Osteocyte (in vitro differentiated cells): ENCODE measurements at regions not wholly inside any gene's neighbourhood (a gene's known extent, or its start where the extent isn't known, plus 50 kb on each side); places are given as distances from the start of the nearest gene placed in this dataset.

ENCODE experiments used
- DNase-seq: peaks from one replicate; pipeline ENCODE4 v3.0.0; 2021; ENCODE audit warnings: mixed read lengths; ENCODE audit not compliant: unreplicated experiment; ENCODE audit errors: extremely low spot score
- H3K27ac Mint-ChIP-seq: one replicate; pipeline ENCODE4 v1.8.0; 2021; ENCODE audit warnings: mild to moderate bottlenecking, mixed read lengths; ENCODE audit not compliant: unreplicated experiment
- H3K27me3 Mint-ChIP-seq: one replicate; pipeline ENCODE4 v1.8.0; 2021; ENCODE audit warnings: mixed read lengths; ENCODE audit not compliant: unreplicated experiment
- H3K36me3 Mint-ChIP-seq: one replicate; pipeline ENCODE4 v1.8.0; 2021; ENCODE audit warnings: mixed read lengths; ENCODE audit not compliant: unreplicated experiment
- H3K4me1 Mint-ChIP-seq: one replicate; pipeline ENCODE4 v1.8.0; 2021; ENCODE audit warnings: mixed read lengths; ENCODE audit not compliant: unreplicated experiment
- H3K4me3 Mint-ChIP-seq: one replicate; pipeline ENCODE4 v1.8.0; 2021; ENCODE audit warnings: mild to moderate bottlenecking, moderate library complexity, mixed read lengths; ENCODE audit not compliant: unreplicated experiment
- H3K9me3 Mint-ChIP-seq: one replicate; pipeline ENCODE4 v1.8.0; 2021; ENCODE audit warnings: mixed read lengths; ENCODE audit not compliant: unreplicated experiment
- CTCF ChIP-seq: fragments of 200-600 bp; sonication (generic); IDR thresholded peaks from 2 replicates; pipeline ENCODE4 v1.5.0; 2021; ENCODE audit warnings: antibody characterized with exemption, mild to moderate bottlenecking, moderate library complexity

GRCh38 chr1:194184425-194184824, 998.0 kb upstream of the B3GALT2 start:
- Mint-ChIP-seq H3K27me3 (no peaks in the 10 kb centered on the region), H3K4me1 (peaks cover 8% of the 10 kb centered on the region), H3K27ac (no peak overlapping the region), H3K9me3 (no peaks in the 10 kb centered on the region), H3K36me3 (no peaks in the 10 kb centered on the region), H3K4me3 (no peak overlapping the region)
- no peak for TF ChIP-seq CTCF
- DNase-seq, result no peak

- Mint-ChIP-seq H3K9me3 (no peaks in the 10 kb centered on the region), H3K4me3 (no peak overlapping the region), H3K27me3 (no peaks in the 10 kb centered on the region), H3K27ac (no peak overlapping the region), H3K4me1 (peaks cover 8% of the 10 kb centered on the region), H3K36me3 (no peaks in the 10 kb centered on the region)
- no peak for TF ChIP-seq CTCF
- no peak for DNase-seq
Observed at GRCh38 chr1:194181845-194182244, 995.4 kb upstream of the B3GALT2 start.

GRCh38 chr1:194176212-194176611, 989.8 kb upstream of the B3GALT2 start:
- DNase-seq, result no peak
- H3K4me1 Mint-ChIP-seq, result peaks cover 16% of the 10 kb centered on the region

DNA sequence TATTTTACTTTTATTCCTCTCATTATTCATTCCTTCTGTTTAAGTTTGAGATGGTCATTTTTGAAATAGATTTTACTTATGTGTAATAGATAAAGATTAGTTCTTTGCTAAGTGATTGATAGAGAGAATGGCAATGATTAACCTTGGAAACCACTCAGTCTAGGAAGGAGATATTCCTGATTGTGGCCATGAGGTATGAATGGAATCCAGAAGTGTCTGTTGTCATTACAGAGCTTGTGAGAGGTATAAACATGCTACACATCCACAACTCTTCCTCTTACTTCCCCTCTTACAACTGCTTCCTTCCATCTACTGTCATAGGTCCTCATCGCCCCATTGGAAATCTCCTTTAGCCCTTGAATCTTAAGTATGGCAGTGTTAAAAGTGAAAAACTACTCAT, 988.8 kb upstream of the B3GALT2 start:
- no peaks in the 10 kb centered on the region for H3K36me3 Mint-ChIP-seq
- H3K4me1 Mint-ChIP-seq, result peaks cover 16% of the 10 kb centered on the region
- H3K27me3 Mint-ChIP-seq, result no peaks in the 10 kb centered on the region
- TF ChIP-seq CTCF, result no peak
- H3K27ac Mint-ChIP-seq, result no peak overlapping the region
- H3K4me3 Mint-ChIP-seq, result no peak overlapping the region
- no peak for DNase-seq
- peaks cover 11% of the 10 kb centered on the region for H3K9me3 Mint-ChIP-seq

More at GRCh38 chr1:194176212-194176611, 989.8 kb upstream of the B3GALT2 start:
- Mint-ChIP-seq H3K4me3 (no peak overlapping the region), H3K9me3 (peaks cover 5% of the 10 kb centered on the region), H3K36me3 (no peaks in the 10 kb centered on the region), H3K27me3 (no peaks in the 10 kb centered on the region), H3K27ac (no peak overlapping the region)
- TF ChIP-seq CTCF, result no peak

DNA sequence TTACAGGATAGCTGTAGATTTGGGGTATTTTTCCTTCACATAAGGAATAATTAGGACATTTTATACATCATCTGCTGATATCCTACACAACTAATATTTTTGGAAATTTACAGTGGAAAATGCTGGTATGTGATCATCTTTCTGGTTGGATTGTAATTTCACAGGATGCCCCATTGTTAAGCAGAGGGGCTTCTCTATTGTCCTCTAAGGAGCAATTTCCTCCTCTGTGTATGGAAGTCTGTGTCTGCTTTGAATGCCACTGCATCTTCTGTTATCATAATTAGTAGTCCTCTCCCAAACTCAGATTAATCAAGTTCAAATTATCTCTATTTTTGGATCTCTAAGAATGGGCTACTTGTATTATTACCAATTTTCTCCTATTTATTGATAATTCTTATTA, 988.1 kb upstream of the B3GALT2 start:
- no peak for TF ChIP-seq CTCF
- Mint-ChIP-seq H3K9me3 (peaks cover 11% of the 10 kb centered on the region), H3K27me3 (no peaks in the 10 kb centered on the region), H3K4me3 (no peak overlapping the region), H3K27ac (no peak overlapping the region), H3K36me3 (no peaks in the 10 kb centered on the region), H3K4me1 (peaks cover 16% of the 10 kb centered on the region)
- no peak for DNase-seq
